ENCODE measurements at regions not wholly inside any gene's neighbourhood (a gene's known extent, or its start where the extent isn't known, plus 50 kb on each side); places are given as distances from the start of the nearest gene placed in this dataset.

GRCh38 chr16:11405331-11406176 is 60.3 kb downstream of the RMI2 start:
- no peak overlapping the region for H3K4me3 ChIP-seq (ENCODE audit: low read depth, low read length)
- TF ChIP-seq CTCF (conservative IDR thresholded peaks at IDR 0.05; ENCODE audit: low read depth, low read length) = peak; percentile 77
- no peak for DNase-seq (ENCODE audit: low read depth)

GRCh38 chr16:11406177-11406560 is 60.9 kb downstream of the RMI2 start:
- no peak for TF ChIP-seq CTCF (conservative IDR thresholded peaks at IDR 0.05; ENCODE audit: low read depth, low read length)
- no peak overlapping the region for H3K4me3 ChIP-seq (ENCODE audit: low read depth, low read length)
- DNase-seq (ENCODE audit: low read depth) = no peak

- peak; percentile 86 for TF ChIP-seq CTCF (conservative IDR thresholded peaks at IDR 0.05; ENCODE audit: low read depth, low read length)
- peak; percentile 10 for DNase-seq (ENCODE audit: low read depth)
- no peak overlapping the region for H3K4me3 ChIP-seq (ENCODE audit: low read depth, low read length)
Observed at GRCh38 chr16:11407047-11407982, 62.1 kb downstream of the RMI2 start.

GRCh38 chr16:11408216-11408615 is 63.0 kb downstream of the RMI2 start:
- H3K4me3 ChIP-seq (ENCODE audit: low read depth, low read length) = no peak overlapping the region
- no peak for TF ChIP-seq CTCF (conservative IDR thresholded peaks at IDR 0.05; ENCODE audit: low read depth, low read length)
- no peak for DNase-seq (ENCODE audit: low read depth)

GRCh38 chr16:11409398-11409797 is 64.1 kb downstream of the RMI2 start:
- no peak for TF ChIP-seq CTCF (conservative IDR thresholded peaks at IDR 0.05; ENCODE audit: low read depth, low read length)
- DNase-seq (ENCODE audit: low read depth) = no peak

GRCh38 chr16:11410376-11411058 is 65.3 kb downstream of the RMI2 start:
- no peak for DNase-seq (ENCODE audit: low read depth)
- no peak for TF ChIP-seq CTCF (conservative IDR thresholded peaks at IDR 0.05; ENCODE audit: low read depth, low read length)
- H3K4me3 ChIP-seq (ENCODE audit: low read depth, low read length) = no peak overlapping the region

More at GRCh38 chr16:11409398-11409797, 64.1 kb downstream of the RMI2 start:
- H3K4me3 ChIP-seq (ENCODE audit: low read depth, low read length) = no peak overlapping the region

Measured in epithelial cell of proximal tubule (primary cell).